ENCODE measurements at regions not wholly inside any gene's neighbourhood (a gene's known extent, or its start where the extent isn't known, plus 50 kb on each side); places are given as distances from the start of the nearest gene placed in this dataset.

GRCh38 chr11:134535029-134536025 is 123.3 kb upstream of the B3GAT1 start (continued):
- TF ChIP-seq, protein P1, sequence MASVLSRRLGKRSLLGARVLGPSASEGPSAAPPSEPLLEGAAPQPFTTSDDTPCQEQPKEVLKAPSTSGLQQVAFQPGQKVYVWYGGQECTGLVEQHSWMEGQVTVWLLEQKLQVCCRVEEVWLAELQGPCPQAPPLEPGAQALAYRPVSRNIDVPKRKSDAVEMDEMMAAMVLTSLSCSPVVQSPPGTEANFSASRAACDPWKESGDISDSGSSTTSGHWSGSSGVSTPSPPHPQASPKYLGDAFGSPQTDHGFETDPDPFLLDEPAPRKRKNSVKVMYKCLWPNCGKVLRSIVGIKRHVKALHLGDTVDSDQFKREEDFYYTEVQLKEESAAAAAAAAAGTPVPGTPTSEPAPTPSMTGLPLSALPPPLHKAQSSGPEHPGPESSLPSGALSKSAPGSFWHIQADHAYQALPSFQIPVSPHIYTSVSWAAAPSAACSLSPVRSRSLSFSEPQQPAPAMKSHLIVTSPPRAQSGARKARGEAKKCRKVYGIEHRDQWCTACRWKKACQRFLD (CRISPR knock-in tag; IDR thresholded peaks at IDR 0.05) = no peak
- no peak for TF ChIP-seq ZMIZ1 (IDR thresholded peaks at IDR 0.05; ENCODE audit: low read depth in 2 of 2, low read length in 2 of 2)
- no peak for TF ChIP-seq CREM (IDR thresholded peaks at IDR 0.05; ENCODE audit: low read depth)
- TF ChIP-seq, protein P2, sequence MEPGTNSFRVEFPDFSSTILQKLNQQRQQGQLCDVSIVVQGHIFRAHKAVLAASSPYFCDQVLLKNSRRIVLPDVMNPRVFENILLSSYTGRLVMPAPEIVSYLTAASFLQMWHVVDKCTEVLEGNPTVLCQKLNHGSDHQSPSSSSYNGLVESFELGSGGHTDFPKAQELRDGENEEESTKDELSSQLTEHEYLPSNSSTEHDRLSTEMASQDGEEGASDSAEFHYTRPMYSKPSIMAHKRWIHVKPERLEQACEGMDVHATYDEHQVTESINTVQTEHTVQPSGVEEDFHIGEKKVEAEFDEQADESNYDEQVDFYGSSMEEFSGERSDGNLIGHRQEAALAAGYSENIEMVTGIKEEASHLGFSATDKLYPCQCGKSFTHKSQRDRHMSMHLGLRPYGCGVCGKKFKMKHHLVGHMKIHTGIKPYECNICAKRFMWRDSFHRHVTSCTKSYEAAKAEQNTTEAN (CRISPR knock-in tag; IDR thresholded peaks at IDR 0.05) = no peak
